ENCODE measurements at regions not wholly inside any gene's neighbourhood (a gene's known extent, or its start where the extent isn't known, plus 50 kb on each side); places are given as distances from the start of the nearest gene placed in this dataset.
"Not testable (repeated sequence)": the region's sequence is repeated elsewhere in the genome, so short reads cannot be mapped to it uniquely, and the experiment has no call there.

GRCh38 chr13:37173214-37173613 lies 67.8 kb upstream of the CSNK1A1L start:
- 55% methylated on average over 3 of the region's 3 CpGs for WGBS (ENCODE audit: insufficient coverage, low coverage, low lambda C conversion rate, missing lambda C conversion rate)
- intact Hi-C loops (cut with DNase I) = no loop called here
- Histone ChIP-seq H3K27me3 (no peaks in the 10 kb centered on the region), H3K9me3 (no peaks in the 10 kb centered on the region), H3K4me3 (no peak overlapping the region), H3K27ac (no peak overlapping the region), H3K36me3 (no peaks in the 10 kb centered on the region), H3K4me1 (no peaks in the 10 kb centered on the region)
- no peak for ATAC-seq
- DNase-seq = no peak
- TF ChIP-seq POLR2A (IDR thresholded peaks at IDR 0.05) (no peak), CTCF (IDR thresholded peaks at IDR 0.05) (no peak)

GRCh38 chr13:37172226-37172625 lies 66.8 kb upstream of the CSNK1A1L start:
- WGBS (ENCODE audit: insufficient coverage, low coverage, low lambda C conversion rate, missing lambda C conversion rate) = 83% methylated on average over 7 of the region's 11 CpGs
- H3K9me3 ChIP-seq; ATAC-seq; H3K27me3 ChIP-seq; H3K4me1 ChIP-seq; intact Hi-C loops (cut with DNase I); H3K36me3 ChIP-seq; H3K4me3 ChIP-seq; H3K27ac ChIP-seq: not testable (repeated sequence)
- DNase-seq = peak in 1 of 3 donors; percentile 6

GRCh38 chr13:37168926-37169325 lies 63.5 kb upstream of the CSNK1A1L start:
- DNase-seq (no peak), ATAC-seq (no peak)
- Histone ChIP-seq H3K9me3 (no peaks in the 10 kb centered on the region), H3K4me3 (no peak overlapping the region), H3K36me3 (no peaks in the 10 kb centered on the region), H3K4me1 (no peaks in the 10 kb centered on the region), H3K27ac (no peak overlapping the region), H3K27me3 (no peaks in the 10 kb centered on the region)
- no peak for TF ChIP-seq CTCF (IDR thresholded peaks at IDR 0.05)
- no peak for TF ChIP-seq POLR2A (IDR thresholded peaks at IDR 0.05)
- intact Hi-C loops (cut with DNase I) = no loop called here

- ATAC-seq = no peak
- Histone ChIP-seq H3K9me3 (no peaks in the 10 kb centered on the region), H3K4me1 (no peaks in the 10 kb centered on the region), H3K36me3 (no peaks in the 10 kb centered on the region), H3K27me3 (no peaks in the 10 kb centered on the region), H3K4me3 (no peak overlapping the region), H3K27ac (no peak overlapping the region)
- WGBS (ENCODE audit: insufficient coverage, low coverage, low lambda C conversion rate, missing lambda C conversion rate) = 54% methylated on average over 3 of the region's 3 CpGs
- intact Hi-C loops (cut with DNase I) = no loop called here
- DNase-seq = no peak
- no peak for TF ChIP-seq CTCF (IDR thresholded peaks at IDR 0.05)
- no peak for TF ChIP-seq POLR2A (IDR thresholded peaks at IDR 0.05)
Observed at GRCh38 chr13:37168151-37168550, 62.7 kb upstream of the CSNK1A1L start.

GRCh38 chr13:37164635-37165034 lies 59.2 kb upstream of the CSNK1A1L start:
- H3K9me3 ChIP-seq = no peaks in the 10 kb centered on the region
- H3K4me3 ChIP-seq = no peak overlapping the region
- H3K27ac ChIP-seq = no peak overlapping the region
- intact Hi-C loops (cut with DNase I) = no loop called here
- H3K36me3 ChIP-seq = no peaks in the 10 kb centered on the region
- WGBS (ENCODE audit: insufficient coverage, low coverage, low lambda C conversion rate, missing lambda C conversion rate) = 60% methylated on average over 2 of the region's 2 CpGs
- ATAC-seq = no peak
- no peak for DNase-seq
- TF ChIP-seq POLR2A (IDR thresholded peaks at IDR 0.05) = no peak
- TF ChIP-seq CTCF (IDR thresholded peaks at IDR 0.05) = no peak
- H3K4me1 ChIP-seq = no peaks in the 10 kb centered on the region
- H3K27me3 ChIP-seq = no peaks in the 10 kb centered on the region

All from right lobe of liver (tissue), 6 donors.